H1 (cell line): ENCODE measurements at regions not wholly inside any gene's neighbourhood (a gene's known extent, or its start where the extent isn't known, plus 50 kb on each side); places are given as distances from the start of the nearest gene placed in this dataset.

ENCODE experiments used
- ASH2L ChIP-seq: fragments of 200-600, 300-600 bp; sonication (generic); IDR thresholded peaks from one replicate; pipeline ENCODE4 v1.7.1; 2017; ENCODE audit warnings: low read length
- CHD7 ChIP-seq: fragments of 300-600 bp; sonication (generic); IDR thresholded peaks from 2 replicates; pipeline ENCODE4 v1.7.1; 2012; ENCODE audit warnings: low read length, moderate library complexity, mild to moderate bottlenecking, inconsistent platforms; ENCODE audit not compliant: insufficient replicate concordance
- KDM1A ChIP-seq: fragments of 200-600, 300-600 bp; sonication (generic); IDR thresholded peaks from 2 replicates; pipeline ENCODE4 v1.7.1; 2016; ENCODE audit warnings: mild to moderate bottlenecking, low read length, borderline replicate concordance
- NRF1 ChIP-seq: IDR thresholded peaks from 2 replicates; pipeline ENCODE4 v1.6.1; 2011; ENCODE audit warnings: mild to moderate bottlenecking, low read depth, low read length, improper control_type of control experiment
- TAF7 ChIP-seq: optimal IDR thresholded peaks from 2 replicates; pipeline ENCODE3; 2011; ENCODE audit warnings: low read depth, mild to moderate bottlenecking, inconsistent platforms, low read length, moderate library complexity, borderline replicate concordance

- no peak for TF ChIP-seq KDM1A
- no peak for TF ChIP-seq CHD7
- no peak for TF ChIP-seq ASH2L
- no peak for TF ChIP-seq NRF1
- no peak for TF ChIP-seq TAF7
Observed at GRCh38 chr4:92199135-92199534, 104.6 kb upstream of the GRID2 start (continued).
